ENCODE measurements at regions not wholly inside any gene's neighbourhood (a gene's known extent, or its start where the extent isn't known, plus 50 kb on each side); places are given as distances from the start of the nearest gene placed in this dataset.

DNA sequence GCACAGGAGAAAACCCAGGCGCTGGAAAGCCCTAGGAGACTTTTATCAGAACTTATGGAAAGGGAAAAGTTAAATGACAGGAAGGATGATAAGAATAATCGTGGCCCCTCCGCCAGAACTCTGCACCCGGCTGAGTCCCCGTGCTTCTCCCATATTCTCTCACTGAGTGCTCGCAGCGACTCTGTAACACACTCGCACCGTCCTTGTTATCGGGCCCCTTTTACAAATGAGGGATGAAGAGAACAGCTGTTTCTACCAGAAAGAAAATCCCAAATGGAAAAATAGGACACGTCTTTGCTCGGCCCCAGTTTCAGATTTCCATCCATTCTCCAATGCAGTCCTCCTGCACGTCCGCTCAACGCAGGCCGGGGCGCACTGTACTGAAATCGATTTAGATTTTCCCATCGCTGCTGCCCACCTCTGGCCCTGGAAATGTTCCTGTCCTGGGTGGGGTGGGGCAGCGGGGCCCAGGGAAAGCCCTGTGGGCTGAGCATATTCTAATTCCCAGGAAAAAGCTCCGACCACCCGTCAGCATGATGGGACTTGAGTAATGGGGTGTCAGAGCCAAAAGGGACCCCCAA, 66.4 kb downstream of the KCNF1 start:
- Mint-ChIP-seq H3K36me3 (ENCODE audit: insufficient read depth, unreplicated experiment) (no peaks in the 10 kb centered on the region), H3K27ac (ENCODE audit: unreplicated experiment) (no peak overlapping the region), H3K4me3 (ENCODE audit: unreplicated experiment) (no peak overlapping the region), H3K9me3 (ENCODE audit: unreplicated experiment) (no peaks in the 10 kb centered on the region), H3K27me3 (ENCODE audit: insufficient read depth, unreplicated experiment) (peaks cover 11% of the 10 kb centered on the region), H3K4me1 (ENCODE audit: low read depth, unreplicated experiment) (no peaks in the 10 kb centered on the region)
- BruUV-seq (replicated peaks): no TSS peak
- no peaks in the 10 kb centered on the region for H3K36me3 ChIP-seq (ENCODE audit: control insufficient read depth, insufficient read depth, low read length)
- DNase-seq: no peak
- no peaks in the 10 kb centered on the region for H3K4me1 ChIP-seq
- H3K27me3 ChIP-seq (replicated peaks; ENCODE audit: control insufficient read depth, insufficient read depth, low read length): no peaks in the 10 kb centered on the region
- TF ChIP-seq, protein P1, sequence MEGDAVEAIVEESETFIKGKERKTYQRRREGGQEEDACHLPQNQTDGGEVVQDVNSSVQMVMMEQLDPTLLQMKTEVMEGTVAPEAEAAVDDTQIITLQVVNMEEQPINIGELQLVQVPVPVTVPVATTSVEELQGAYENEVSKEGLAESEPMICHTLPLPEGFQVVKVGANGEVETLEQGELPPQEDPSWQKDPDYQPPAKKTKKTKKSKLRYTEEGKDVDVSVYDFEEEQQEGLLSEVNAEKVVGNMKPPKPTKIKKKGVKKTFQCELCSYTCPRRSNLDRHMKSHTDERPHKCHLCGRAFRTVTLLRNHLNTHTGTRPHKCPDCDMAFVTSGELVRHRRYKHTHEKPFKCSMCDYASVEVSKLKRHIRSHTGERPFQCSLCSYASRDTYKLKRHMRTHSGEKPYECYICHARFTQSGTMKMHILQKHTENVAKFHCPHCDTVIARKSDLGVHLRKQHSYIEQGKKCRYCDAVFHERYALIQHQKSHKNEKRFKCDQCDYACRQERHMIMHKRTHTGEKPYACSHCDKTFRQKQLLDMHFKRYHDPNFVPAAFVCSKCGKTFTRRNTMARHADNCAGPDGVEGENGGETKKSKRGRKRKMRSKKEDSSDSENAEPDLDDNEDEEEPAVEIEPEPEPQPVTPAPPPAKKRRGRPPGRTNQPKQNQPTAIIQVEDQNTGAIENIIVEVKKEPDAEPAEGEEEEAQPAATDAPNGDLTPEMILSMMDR (IDR thresholded peaks at IDR 0.05; ENCODE audit: insufficient read depth in 1 of 2, low read depth in 1 of 2, low read length in 1 of 2, severe bottlenecking in 1 of 2, unreplicated experiment in 1 of 2): no peak
- POLR2A ChIA-PET: no interaction called here
- CTCF ChIA-PET: no interaction called here
- H3K9me3 ChIP-seq: 0 out of 2 replicates have a peak, but pooled peaks cover 2% of the 10 kb centered on the region
- intact Hi-C loops (cut with micrococcal nuclease; ENCODE audit: unreplicated experiment): no loop called here
- no peak overlapping the region for H3K4me3 ChIP-seq (ENCODE audit: low read depth, low read length)

DNA sequence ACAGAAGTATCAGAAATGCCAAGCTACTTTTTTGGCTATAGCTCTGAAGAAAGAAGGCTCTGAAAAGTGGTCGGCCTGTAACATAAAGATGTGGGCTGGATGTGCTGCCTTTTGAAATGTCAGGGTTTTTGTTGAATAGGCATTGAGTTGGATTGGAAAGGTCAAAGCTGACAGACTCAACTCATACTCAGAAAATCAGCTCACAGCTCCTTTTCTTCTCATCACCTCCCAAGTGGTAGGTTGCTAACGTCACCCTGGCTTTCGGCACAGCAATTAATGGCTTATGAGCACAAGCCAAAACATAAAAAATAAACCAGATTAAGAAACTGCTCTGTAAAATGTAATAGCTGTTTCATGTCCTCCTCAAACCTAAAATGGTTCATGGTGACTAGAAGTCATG, 68.3 kb downstream of the KCNF1 start:
- Mint-ChIP-seq H3K4me1 (ENCODE audit: low read depth, unreplicated experiment) (no peaks in the 10 kb centered on the region), H3K27ac (ENCODE audit: unreplicated experiment) (no peak overlapping the region), H3K27me3 (ENCODE audit: insufficient read depth, unreplicated experiment) (peaks cover 6% of the 10 kb centered on the region), H3K4me3 (ENCODE audit: unreplicated experiment) (no peak overlapping the region), H3K9me3 (ENCODE audit: unreplicated experiment) (no peaks in the 10 kb centered on the region), H3K36me3 (ENCODE audit: insufficient read depth, unreplicated experiment) (no peaks in the 10 kb centered on the region)
- Histone ChIP-seq H3K4me3 (ENCODE audit: low read depth, low read length) (no peak overlapping the region), H3K27me3 (replicated peaks; ENCODE audit: control insufficient read depth, insufficient read depth, low read length) (no peaks in the 10 kb centered on the region), H3K4me1 (no peaks in the 10 kb centered on the region), H3K9me3 (0 out of 2 replicates have a peak, but pooled peaks cover 2% of the 10 kb centered on the region), H3K36me3 (ENCODE audit: control insufficient read depth, insufficient read depth, low read length) (no peaks in the 10 kb centered on the region)
- BruUV-seq (replicated peaks): no TSS peak
- no peak for DNase-seq
- intact Hi-C loops (cut with micrococcal nuclease; ENCODE audit: unreplicated experiment): no loop called here
- CTCF ChIA-PET: interaction anchor here (1.1 kb wide), 1 partner anchor 153 kb away, joined by 4 read pairs; a partner anchor contains a TSS
- POLR2A ChIA-PET: no interaction called here
- TF ChIP-seq, protein P1 (IDR thresholded peaks at IDR 0.05; ENCODE audit: insufficient read depth in 1 of 2, low read depth in 1 of 2, low read length in 1 of 2, severe bottlenecking in 1 of 2, unreplicated experiment in 1 of 2): no peak

DNA sequence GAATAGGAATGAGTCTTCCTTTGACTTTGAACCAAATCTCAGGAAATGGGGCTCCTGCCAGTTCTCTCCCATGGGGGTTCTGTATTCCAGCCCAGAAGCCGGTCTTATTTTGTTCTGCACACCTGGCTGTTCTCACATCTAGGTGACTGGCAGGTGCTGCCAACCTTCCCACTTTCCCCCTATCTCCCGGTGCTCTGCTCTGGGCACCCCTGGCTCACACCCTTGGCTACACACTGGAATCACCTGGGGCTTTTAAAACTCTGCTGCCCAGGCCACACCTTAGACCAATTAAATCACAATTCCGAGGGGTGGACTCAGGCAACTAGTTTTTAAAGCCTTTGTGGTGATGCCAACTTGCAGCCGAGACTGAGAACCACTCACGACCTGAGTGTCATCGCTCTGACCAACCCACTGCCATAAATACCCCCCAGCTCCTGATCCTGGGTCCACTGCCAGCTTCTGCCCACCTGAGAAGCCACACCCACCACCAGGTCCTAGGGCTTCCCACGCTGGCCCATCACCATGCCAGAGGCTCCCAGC, 69.2 kb downstream of the KCNF1 start:
- Mint-ChIP-seq H3K4me3 (ENCODE audit: unreplicated experiment) (no peak overlapping the region), H3K4me1 (ENCODE audit: low read depth, unreplicated experiment) (no peaks in the 10 kb centered on the region), H3K9me3 (ENCODE audit: unreplicated experiment) (no peaks in the 10 kb centered on the region), H3K27ac (ENCODE audit: unreplicated experiment) (no peak overlapping the region), H3K27me3 (ENCODE audit: insufficient read depth, unreplicated experiment) (peaks cover 6% of the 10 kb centered on the region), H3K36me3 (ENCODE audit: insufficient read depth, unreplicated experiment) (no peaks in the 10 kb centered on the region)
- Histone ChIP-seq H3K4me3 (ENCODE audit: low read depth, low read length) (no peak overlapping the region), H3K4me1 (no peaks in the 10 kb centered on the region), H3K27me3 (replicated peaks; ENCODE audit: control insufficient read depth, insufficient read depth, low read length) (no peaks in the 10 kb centered on the region), H3K9me3 (0 out of 2 replicates have a peak, but pooled peaks cover 2% of the 10 kb centered on the region), H3K36me3 (ENCODE audit: control insufficient read depth, insufficient read depth, low read length) (no peaks in the 10 kb centered on the region)
- TF ChIP-seq, protein P1 (IDR thresholded peaks at IDR 0.05; ENCODE audit: insufficient read depth in 1 of 2, low read depth in 1 of 2, low read length in 1 of 2, severe bottlenecking in 1 of 2, unreplicated experiment in 1 of 2): no peak
- POLR2A ChIA-PET: no interaction called here
- BruUV-seq (replicated peaks): no TSS peak
- no peak for DNase-seq
- intact Hi-C loops (cut with micrococcal nuclease; ENCODE audit: unreplicated experiment): no loop called here
- CTCF ChIA-PET: no interaction called here
